ENCODE measurements at regions not wholly inside any gene's neighbourhood (a gene's known extent, or its start where the extent isn't known, plus 50 kb on each side); places are given as distances from the start of the nearest gene placed in this dataset.

DNA sequence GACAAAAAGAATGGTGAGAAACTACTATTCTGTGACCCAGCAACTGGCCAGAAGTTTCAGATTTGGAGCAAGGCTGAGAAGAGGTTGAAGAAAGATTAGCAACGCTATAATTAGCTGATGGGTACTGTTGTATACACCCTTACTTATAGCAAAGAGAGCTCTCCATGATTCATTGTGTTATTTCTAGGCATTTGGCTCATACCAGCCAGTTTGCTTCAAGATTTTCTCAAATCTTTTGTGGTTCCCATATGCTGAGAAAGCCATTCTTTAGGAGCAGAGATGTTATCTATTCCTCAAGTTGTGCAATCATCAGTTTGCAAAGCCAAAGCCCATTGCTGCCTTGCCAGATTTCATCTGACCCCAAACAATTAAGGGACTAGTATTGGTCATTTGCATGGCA lies 179.4 kb downstream of the ETS1 start:
- no peak for DNase-seq (ENCODE audit: low spot score)

DNA sequence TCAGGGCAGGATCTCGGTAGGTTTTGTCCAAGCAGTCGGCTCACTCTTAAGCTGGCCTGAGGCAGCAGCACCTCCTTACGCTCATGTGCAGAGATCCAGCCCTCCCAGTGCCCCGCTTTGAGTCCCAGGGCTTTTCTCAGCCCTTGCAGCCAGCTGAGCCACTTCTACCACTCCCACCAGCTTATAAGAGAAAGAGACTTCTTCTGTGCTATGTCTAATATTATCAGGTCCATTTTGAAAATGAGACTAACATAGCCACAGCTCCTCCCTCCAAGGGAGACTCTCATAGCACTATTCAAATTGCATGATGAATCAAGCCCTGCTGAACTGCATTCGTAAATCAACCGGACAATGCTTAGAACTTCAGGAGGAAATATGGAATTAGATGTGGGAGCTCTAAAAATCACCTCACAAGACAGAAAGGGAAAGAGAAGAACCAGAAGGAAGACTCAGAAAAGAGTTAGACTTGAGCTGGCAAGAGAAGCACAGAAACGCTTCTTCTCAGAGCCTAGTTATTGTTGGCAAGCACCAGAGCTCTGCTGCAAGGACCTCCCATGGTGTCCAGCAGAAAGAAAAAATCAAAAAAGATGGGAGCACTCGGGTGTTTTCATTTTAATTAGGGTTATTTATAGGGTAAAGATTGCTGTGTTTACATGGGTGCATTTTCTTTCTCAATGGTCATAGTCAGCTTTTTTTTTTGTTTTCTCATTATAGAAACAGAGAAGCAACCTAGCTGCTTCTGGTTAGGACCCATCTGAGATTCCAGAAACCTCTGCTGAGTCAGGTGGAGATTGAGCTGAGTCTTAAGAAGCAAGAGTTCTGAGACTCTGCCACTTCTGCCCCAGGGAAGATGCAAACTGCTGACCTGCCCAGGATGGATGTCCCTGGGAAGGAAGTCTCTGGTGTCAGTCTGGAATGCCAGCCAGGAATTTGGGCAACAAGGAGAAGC lies 181.4 kb downstream of the ETS1 start:
- no peak for DNase-seq (ENCODE audit: low spot score)

DNA sequence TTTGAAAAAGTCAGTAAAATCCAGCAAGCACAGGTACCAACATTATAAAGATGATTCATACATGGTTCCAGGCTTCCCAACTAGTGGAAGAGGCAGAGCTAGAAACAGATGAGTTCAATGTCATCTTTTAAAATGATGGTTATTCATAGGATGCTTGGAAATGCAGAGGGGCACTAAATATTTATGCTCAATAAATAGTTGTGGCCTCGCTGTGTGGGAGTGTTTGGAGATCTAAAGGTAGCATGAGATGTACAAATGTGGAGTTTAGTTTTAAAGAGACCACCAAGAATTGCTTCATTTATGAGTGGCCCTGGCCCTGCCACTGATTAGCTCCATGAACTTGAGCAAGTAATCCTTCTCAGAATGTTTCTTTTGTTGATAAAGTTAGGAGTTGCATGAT lies 182.2 kb downstream of the ETS1 start:
- DNase-seq (ENCODE audit: low spot score): no peak

DNA sequence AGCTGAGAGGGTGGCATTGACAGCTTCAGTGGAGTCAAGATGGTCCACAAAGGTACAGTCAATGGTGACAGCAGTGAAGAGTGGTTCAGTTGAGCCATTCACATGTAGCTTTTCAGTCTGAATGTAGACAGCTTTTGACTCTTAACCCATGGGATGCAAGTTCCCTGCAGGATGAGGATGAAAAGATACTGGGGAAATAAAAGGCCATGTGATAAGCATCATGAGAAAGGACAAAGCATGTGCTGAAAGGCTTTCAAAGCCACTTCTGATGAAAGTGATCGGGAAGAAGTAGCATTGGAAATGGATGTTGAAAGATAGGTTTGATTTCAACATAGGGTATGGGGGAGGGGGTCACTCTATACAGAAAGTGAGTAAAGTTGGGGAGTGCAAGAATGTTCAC lies 182.9 kb downstream of the ETS1 start:
- DNase-seq (ENCODE audit: low spot score): no peak

DNA sequence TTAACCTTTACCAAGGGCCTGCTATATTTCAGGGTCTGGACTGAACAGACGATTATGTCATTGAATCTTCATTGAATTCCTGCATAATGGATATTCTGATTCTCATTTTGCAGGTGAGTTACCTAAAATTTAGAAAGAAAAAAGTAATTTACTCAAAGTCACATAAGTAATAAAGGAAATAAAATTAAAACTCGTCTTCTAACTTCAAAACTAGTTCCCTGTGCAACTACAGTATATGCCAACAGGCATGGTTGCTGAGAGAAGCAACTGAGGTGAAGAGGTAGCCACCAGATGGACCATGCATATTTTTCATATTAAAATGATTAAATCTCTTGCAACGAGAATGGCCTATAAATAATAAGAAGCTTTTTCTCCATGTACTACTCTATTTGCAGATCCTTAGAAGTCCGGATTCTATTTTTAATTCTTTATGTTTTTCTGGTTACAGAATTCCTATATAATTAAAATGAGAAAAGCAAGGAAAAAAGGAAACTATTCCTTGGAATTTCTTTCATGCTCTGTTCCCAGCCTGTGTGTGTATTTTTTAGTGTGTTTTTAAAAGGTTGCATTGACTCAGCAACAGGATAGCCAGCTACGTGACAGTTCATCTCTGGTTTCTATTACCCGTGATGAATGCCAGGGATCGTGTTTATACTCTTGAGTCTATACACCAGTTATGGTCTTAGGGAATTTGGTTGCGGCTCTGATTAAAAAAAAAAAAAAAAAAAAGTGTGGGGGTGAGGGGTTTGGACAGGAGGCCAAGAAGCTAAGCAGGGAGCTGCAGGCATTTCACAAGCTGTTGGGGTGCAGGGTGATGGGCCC lies 186.8 kb downstream of the ETS1 start:
- DNase-seq (ENCODE audit: low spot score): no peak

DNA sequence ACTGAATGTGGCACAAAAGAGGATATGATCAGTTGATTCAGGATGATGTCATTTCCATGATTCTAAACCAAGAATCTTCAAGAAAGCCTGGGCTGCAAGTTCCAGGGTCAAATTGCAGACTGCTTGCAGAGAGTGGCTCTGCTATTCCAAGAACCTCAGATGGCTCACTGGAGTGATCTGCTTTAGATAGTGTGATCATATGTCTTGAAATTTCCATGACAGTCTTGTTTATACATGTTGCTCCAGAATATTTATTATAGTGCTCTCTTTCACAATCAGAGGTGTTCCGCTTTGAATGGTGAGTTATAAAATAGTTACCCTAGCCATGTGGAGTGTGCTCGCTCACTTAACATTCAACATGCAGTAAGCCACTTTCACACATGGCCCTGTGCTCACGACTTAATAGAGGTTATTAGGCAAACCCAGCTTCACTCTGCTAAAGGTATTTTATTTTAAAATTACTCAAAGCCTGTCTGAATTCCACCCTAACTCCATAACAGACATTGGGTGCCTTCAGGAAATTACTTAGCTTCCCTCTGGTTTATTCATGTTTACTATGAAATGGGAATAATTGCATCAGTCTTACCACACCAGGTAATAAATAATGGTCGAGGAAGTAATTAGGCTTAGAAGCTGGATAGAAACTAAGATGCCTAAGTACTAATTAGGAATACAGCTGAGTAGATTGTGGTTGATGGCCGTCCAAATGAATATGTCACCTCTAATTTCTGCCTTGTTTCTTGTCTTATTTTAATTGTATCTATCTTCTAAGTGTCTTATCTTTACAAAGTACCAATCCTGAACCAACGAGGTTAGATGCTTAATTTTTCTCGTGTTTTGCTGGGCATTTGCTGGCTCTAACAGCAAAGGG lies 187.9 kb downstream of the ETS1 start:
- no peak for DNase-seq (ENCODE audit: low spot score)

DNA sequence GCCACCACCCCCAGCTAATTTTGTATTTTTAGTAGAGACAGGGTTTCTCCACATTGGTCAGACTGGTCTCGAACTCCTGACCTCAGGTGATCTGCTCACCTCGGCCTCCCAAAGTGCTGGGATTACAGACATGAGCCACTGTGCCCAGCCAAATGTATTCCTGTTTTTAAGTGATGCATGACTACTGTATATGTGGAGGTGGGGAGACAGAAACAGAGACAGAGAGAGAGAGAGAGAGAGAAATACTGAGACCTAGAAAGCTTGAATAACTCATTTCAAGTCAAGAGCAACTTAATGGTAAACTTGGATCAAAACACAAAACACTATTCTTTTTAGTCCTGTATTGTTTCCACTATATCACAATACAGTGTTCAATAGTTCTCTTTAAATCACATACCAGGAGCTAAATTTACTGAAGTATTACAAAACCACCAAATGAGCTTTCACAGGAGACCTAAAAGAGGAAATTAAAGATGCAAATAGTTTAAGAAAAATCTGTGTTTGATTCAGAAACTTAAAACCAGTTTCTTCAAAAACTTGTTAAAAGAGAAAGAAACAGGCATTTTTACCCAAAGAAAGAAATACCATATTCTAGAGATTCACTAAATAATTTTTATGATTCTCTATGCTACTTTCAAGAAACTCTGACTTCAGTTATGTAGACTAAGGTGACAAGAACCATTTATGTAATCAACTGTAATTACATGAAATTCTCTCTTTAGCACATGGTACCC lies 188.7 kb downstream of the ETS1 start:
- DNase-seq (ENCODE audit: low spot score): no peak

DNA sequence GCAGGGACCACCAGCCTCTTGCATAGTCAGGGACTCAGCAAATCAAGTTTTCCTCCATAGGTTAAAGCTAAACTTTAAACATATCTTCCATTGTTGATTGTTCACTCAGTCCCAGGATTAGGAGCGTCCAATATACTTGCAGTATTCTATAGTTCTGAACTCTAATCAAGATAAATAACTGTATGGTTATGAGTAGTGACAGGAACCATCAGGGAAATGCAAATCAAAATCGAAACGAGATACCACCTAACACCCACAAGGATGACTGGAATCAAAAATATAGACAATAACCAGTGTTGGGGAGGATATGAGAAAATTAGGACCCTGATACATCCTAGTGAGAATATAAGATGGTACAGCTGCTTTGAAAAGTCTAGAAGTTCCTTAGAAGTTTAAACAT lies 190.0 kb downstream of the ETS1 start:
- no peak for DNase-seq (ENCODE audit: low spot score)

DNA sequence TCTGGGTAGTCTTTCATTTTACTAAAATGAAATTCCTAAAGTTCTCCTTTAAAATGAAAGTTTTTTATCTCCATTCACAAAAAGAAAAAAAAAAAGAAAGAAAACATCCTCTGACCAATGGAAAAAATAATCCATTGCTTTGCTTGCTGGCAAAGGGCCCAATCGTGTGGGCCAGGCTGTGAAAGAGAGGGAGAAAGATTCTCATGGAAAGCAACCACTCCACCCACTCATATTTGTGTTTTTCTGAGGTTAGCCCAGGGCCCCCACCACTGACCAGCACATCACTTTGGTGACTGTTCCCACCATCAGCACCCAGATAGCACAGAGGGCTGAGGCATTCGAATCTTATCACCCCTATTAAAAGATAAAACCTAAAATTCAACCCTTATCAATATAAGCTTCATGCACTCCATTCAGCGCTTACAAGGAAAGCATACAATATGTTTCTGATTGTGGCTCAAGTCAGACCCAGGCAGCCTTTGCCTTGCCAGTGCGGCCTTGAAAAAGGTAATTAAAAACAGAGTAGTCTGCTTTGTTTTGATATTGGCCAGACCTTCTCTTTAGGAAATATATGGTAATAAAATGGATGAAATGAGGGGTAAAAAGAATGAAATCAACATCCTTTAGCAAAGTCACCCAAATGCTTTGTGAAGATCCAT lies 192.8 kb downstream of the ETS1 start:
- no peak for DNase-seq (ENCODE audit: low spot score)

DNA sequence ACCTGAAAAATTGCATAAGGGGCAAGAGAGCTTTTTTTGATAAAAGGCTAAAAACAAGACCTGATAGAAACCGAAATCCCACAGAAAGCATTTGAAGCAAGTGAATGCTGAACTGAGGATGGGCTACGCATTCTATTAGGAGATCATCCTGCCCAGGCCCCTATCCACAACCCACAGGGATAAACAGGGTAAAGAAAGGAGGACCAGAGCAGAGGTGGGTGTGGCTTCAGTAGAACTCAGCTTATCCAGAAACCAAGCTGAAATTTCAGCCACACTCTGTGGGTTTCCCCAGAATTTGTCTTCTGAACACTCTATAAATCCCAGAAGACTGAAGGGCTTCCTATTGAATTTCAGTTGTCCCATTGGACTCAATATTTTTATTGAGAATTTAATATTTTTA lies 195.1 kb downstream of the ETS1 start:
- DNase-seq (ENCODE audit: low spot score): no peak

DNA sequence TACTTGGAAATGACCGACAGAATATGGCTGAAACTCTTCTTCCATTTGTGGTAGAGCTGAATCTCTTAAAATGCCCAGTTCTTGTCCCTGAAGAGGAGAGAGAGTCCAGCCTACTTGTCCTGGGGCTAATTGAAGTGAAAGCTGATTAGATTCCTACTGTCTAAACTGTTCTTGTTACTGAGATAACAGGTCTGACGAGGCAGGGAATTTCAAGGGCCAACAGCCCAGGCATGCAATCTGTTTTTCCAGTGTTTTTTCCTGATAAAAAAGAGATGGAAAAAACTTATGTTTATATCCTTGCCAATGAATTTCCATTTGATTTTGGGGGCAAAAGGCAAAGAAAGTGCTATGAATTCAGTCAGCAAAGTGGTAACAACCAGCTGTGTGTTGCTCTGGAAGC lies 195.5 kb downstream of the ETS1 start:
- no peak for DNase-seq (ENCODE audit: low spot score)

DNA sequence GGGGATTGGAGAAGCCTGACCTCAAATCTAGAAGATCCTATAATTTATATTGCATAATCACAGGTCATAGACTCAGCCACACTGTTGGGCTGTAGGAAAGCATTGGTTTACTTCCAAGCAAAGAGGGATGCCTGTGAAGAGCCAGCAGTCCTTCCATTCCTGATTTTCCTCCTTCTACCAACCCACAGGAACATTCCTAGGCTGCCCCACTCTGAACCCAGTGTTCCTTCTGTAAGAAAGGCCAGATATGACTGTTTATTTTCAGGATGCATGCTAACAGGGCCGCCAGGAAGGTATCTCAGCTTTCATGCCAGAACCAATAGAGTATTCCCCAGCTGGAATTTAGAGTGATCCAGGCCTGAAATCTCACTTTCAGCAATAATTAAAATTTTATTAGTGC lies 197.1 kb downstream of the ETS1 start:
- no peak for DNase-seq (ENCODE audit: low spot score)

DNA sequence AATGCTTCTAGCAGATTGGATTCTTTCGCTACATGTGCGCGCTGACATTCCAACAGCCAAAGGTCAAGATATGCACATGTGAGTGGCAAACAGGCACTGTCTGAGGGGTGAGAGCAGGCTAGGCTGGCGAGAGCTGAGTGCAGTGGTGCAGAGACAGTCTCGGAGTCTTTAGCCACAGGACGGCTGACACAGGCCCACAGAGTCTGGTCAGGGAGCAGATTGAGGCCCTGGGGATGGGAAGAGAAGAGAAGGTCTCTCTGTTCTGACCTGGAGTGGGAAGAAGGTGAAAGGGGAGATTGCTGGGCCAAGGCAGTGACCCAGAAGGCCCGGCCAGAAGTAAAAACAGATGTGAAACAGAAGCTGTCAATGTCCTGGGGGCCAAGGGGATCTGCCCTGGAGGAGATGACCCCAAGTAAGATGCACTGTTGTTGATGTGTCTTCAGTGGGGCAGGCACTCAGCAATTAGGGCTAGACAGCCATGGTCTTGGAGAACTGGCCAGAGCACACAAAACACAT lies 197.8 kb downstream of the ETS1 start:
- DNase-seq (ENCODE audit: low spot score): no peak

DNA sequence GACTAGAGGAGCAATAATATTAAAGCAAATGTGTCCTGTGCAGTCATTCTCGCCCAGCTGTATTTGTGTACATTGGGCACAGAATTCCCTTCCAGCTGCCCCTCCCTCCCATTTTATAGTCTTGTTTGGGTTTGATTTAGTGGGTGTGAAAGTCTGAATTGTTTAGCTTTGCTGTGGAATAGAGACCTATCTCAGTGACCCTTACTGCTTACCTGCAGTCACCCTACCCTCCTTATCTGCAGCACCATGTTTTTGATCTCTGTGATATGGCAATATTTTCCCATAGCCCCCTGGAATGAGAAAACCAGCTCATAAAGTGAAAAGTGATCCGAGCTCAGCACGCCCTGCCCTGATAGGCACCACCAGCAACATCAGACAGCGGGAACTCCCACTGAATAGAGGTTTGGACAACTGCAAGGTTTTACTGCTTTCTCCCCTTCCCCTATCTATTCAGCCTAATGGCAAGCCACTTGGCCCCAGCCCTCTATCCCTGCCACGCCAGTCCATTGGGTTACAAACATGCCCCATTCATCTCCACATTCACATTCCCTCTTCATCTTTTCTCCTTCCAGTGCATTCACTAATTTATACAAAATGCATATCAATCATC lies 199.0 kb downstream of the ETS1 start:
- DNase-seq (ENCODE audit: low spot score): no peak

DNA sequence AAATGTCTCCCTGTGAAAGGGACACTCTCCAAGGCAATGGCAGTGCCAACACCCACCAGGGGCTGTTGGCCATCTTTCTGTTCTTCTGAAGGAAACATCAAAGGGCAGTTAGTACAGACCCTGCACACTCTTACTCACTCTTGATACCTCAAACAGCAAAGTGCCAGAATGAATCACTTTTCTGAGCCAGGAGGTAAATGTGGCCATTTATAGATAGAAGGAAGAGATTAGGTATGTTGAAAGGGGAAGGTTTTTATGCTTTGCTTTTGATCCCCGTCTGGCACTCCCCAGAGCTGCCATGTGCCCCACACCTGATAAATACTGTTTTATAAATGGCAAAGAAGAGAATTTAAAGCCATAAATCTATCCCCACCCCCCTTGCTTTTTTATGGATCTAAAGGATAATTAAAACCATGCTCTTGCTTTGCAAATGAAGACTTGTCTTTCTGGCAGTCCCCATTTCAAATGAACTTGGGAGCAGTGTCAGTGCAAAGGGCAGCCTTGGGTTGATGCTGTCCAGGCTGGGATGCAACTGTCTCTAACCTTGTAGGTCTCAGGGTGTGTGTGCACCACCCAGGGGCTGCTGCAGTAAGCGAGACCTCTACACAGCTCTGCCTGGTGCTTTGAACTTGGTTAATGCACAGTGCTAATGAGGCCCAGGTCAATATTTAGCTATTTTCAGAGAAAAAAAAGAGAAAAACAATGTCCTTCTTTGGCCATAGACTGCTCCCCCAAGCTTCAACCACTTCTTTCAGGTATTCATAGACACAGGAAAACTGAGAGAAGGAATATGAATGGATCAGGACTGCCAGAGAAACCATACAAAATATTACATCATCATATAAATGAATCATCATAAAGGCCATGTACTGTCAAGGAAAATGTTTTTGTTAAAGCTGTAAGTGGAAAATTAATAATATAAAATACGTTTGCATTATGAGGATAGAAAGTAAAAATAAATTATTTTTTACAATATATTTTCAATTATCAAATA lies 207.5 kb downstream of the ETS1 start:
- no peak for DNase-seq (ENCODE audit: low spot score)

DNA sequence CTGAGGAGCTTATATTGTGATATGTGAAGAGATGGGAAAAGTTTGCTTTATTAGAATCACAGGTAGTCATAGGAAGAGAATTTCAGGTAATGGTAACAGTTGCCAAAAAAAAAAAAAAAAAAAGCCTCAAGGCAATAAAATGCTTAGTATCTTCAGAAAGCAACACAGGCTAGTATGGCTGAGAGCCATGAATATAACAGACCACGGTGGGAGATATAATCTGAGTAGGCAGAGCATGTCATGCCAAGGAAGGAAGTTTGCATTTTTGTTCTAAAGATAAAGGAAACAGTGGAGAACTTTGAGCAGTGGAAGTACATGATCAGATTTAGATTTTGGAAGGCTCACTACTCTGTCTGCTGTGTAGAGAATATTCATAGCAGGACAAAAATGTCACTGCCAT lies 211.4 kb downstream of the ETS1 start:
- no peak for DNase-seq (ENCODE audit: low spot score)

DNA sequence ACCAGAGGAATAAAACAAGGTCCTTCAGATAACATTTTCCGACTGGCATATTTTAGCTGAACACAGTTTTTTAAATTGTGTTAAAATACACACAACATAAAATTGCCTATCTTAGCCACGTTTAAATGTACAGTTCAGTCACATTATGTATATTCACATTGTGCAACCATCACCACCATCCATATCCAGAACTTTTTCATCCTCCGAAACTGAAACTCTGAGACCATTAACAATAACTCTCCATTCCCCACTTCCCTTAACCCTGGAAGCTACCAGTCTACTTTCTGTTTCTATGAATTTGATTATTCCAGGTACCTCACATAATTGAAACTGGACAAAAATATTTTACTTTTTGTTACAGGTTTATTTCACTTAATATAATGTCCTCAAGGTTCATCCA lies 213.3 kb downstream of the ETS1 start:
- no peak for DNase-seq (ENCODE audit: low spot score)

DNA sequence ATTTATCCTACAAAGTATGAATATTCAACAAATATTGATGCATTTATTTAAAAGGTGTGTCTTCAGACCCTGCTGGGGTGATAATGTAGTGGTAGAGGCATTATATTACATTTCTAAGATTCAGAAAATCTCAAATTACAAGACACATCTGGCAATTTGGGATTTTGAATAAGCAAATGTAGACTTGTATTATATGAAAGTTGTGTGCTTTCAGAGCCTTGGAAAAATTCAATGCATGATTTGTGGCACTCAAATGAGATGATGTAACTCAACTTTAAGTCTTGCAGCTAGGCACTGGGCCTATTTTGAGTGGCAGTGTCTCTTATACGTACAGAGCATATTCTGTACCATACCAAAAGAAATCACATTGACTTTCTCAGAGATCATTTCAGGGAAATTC lies 214.4 kb downstream of the ETS1 start:
- DNase-seq (ENCODE audit: low spot score): no peak

DNA sequence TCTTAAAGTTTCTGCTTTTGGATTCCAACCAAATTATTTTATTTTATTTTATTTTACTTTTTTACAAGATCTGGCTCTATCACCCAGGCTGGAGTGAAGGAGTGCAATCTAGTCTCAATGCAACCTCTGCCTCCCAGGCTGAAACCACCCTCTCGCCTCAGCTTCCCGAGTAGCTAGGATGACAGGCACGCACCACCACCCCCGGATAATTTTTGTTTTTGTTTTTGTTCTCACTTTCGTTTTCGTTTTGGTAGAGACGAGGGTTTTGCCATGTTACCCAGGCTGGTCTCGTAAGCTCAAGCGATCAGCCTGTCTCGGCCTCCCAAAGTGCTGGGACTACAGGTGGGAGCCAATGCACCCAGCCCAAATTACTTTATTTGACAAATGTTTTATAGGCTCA lies 219.8 kb downstream of the ETS1 start:
- no peak for DNase-seq (ENCODE audit: low spot score)

Measured in cerebellar cortex (tissue), 1 donor.